ENCODE measurements at regions not wholly inside any gene's neighbourhood (a gene's known extent, or its start where the extent isn't known, plus 50 kb on each side); places are given as distances from the start of the nearest gene placed in this dataset.

GRCh38 chr3:13194285-13195209 lies 121.3 kb upstream of the IQSEC1 start:
- Histone ChIP-seq H3K36me3 (ENCODE audit: control insufficient read depth, insufficient read depth, low read length) (no peaks in the 10 kb centered on the region), H3K4me1 (ENCODE audit: control insufficient read depth, insufficient read depth, low read length, poor library complexity, severe bottlenecking) (peaks cover 8% of the 10 kb centered on the region), H3K4me3 (ENCODE audit: insufficient read depth, low read depth, low read length, poor library complexity, severe bottlenecking) (no peak overlapping the region), H3K27me3 (replicated peaks; ENCODE audit: control insufficient read depth, insufficient read depth, low read length, poor library complexity, severe bottlenecking) (no peaks in the 10 kb centered on the region), H3K27ac (ENCODE audit: insufficient read depth, low read length, poor library complexity, severe bottlenecking) (no peak overlapping the region), H3K9me3 (ENCODE audit: control insufficient read depth, low read length) (no peaks in the 10 kb centered on the region)
- no peak for DNase-seq

- H3K4me3 ChIP-seq (ENCODE audit: insufficient read depth, low read depth, low read length, poor library complexity, severe bottlenecking), result no peak overlapping the region
- no peaks in the 10 kb centered on the region for H3K27me3 ChIP-seq (replicated peaks; ENCODE audit: control insufficient read depth, insufficient read depth, low read length, poor library complexity, severe bottlenecking)
- H3K27ac ChIP-seq (ENCODE audit: insufficient read depth, low read length, poor library complexity, severe bottlenecking), result no peak overlapping the region
- H3K36me3 ChIP-seq (ENCODE audit: control insufficient read depth, insufficient read depth, low read length), result no peaks in the 10 kb centered on the region
- H3K4me1 ChIP-seq (ENCODE audit: control insufficient read depth, insufficient read depth, low read length, poor library complexity, severe bottlenecking), result peaks cover 13% of the 10 kb centered on the region
- DNase-seq, result no peak
- no peaks in the 10 kb centered on the region for H3K9me3 ChIP-seq (ENCODE audit: control insufficient read depth, low read length)
These were observed 120.4 kb upstream of the IQSEC1 start for GRCh38 chr3:13193320-13194284.

GRCh38 chr3:13192471-13193213 lies 119.4 kb upstream of the IQSEC1 start:
- H3K27me3 ChIP-seq (replicated peaks; ENCODE audit: control insufficient read depth, insufficient read depth, low read length, poor library complexity, severe bottlenecking), result no peaks in the 10 kb centered on the region
- no peak overlapping the region for H3K4me3 ChIP-seq (ENCODE audit: insufficient read depth, low read depth, low read length, poor library complexity, severe bottlenecking)
- DNase-seq, result no peak

GRCh38 chr3:13191016-13191415 lies 117.8 kb upstream of the IQSEC1 start:
- Histone ChIP-seq H3K4me1 (ENCODE audit: control insufficient read depth, insufficient read depth, low read length, poor library complexity, severe bottlenecking) (peaks cover 12% of the 10 kb centered on the region), H3K4me3 (ENCODE audit: insufficient read depth, low read depth, low read length, poor library complexity, severe bottlenecking) (no peak overlapping the region), H3K27ac (ENCODE audit: insufficient read depth, low read length, poor library complexity, severe bottlenecking) (no peak overlapping the region), H3K9me3 (ENCODE audit: control insufficient read depth, low read length) (no peaks in the 10 kb centered on the region), H3K27me3 (replicated peaks; ENCODE audit: control insufficient read depth, insufficient read depth, low read length, poor library complexity, severe bottlenecking) (no peaks in the 10 kb centered on the region), H3K36me3 (ENCODE audit: control insufficient read depth, insufficient read depth, low read length) (no peaks in the 10 kb centered on the region)
- no peak for DNase-seq

More at GRCh38 chr3:13192471-13193213, 119.4 kb upstream of the IQSEC1 start:
- Histone ChIP-seq H3K9me3 (ENCODE audit: control insufficient read depth, low read length) (no peaks in the 10 kb centered on the region), H3K4me1 (ENCODE audit: control insufficient read depth, insufficient read depth, low read length, poor library complexity, severe bottlenecking) (peaks cover 13% of the 10 kb centered on the region), H3K36me3 (ENCODE audit: control insufficient read depth, insufficient read depth, low read length) (no peaks in the 10 kb centered on the region), H3K27ac (ENCODE audit: insufficient read depth, low read length, poor library complexity, severe bottlenecking) (no peak overlapping the region)

- Histone ChIP-seq H3K36me3 (ENCODE audit: control insufficient read depth, insufficient read depth, low read length) (no peaks in the 10 kb centered on the region), H3K27me3 (replicated peaks; ENCODE audit: control insufficient read depth, insufficient read depth, low read length, poor library complexity, severe bottlenecking) (no peaks in the 10 kb centered on the region), H3K27ac (ENCODE audit: insufficient read depth, low read length, poor library complexity, severe bottlenecking) (no peak overlapping the region), H3K4me1 (ENCODE audit: control insufficient read depth, insufficient read depth, low read length, poor library complexity, severe bottlenecking) (peaks cover 10% of the 10 kb centered on the region), H3K4me3 (ENCODE audit: insufficient read depth, low read depth, low read length, poor library complexity, severe bottlenecking) (no peak overlapping the region), H3K9me3 (ENCODE audit: control insufficient read depth, low read length) (no peaks in the 10 kb centered on the region)
- DNase-seq, result no peak
These were observed 117.1 kb upstream of the IQSEC1 start for GRCh38 chr3:13190378-13190765.

GRCh38 chr3:13189639-13190377 lies 116.6 kb upstream of the IQSEC1 start:
- no peaks in the 10 kb centered on the region for H3K36me3 ChIP-seq (ENCODE audit: control insufficient read depth, insufficient read depth, low read length)
- no peaks in the 10 kb centered on the region for H3K27me3 ChIP-seq (replicated peaks; ENCODE audit: control insufficient read depth, insufficient read depth, low read length, poor library complexity, severe bottlenecking)
- peaks cover 10% of the 10 kb centered on the region for H3K4me1 ChIP-seq (ENCODE audit: control insufficient read depth, insufficient read depth, low read length, poor library complexity, severe bottlenecking)
- no peak overlapping the region for H3K4me3 ChIP-seq (ENCODE audit: insufficient read depth, low read depth, low read length, poor library complexity, severe bottlenecking)
- DNase-seq, result peak in 1 of 3 donors; percentile 18
- H3K9me3 ChIP-seq (ENCODE audit: control insufficient read depth, low read length), result no peaks in the 10 kb centered on the region
- no peak overlapping the region for H3K27ac ChIP-seq (ENCODE audit: insufficient read depth, low read length, poor library complexity, severe bottlenecking)

- H3K27ac ChIP-seq (ENCODE audit: insufficient read depth, low read length, poor library complexity, severe bottlenecking), result peak overlapping the region; percentile 5
- no peaks in the 10 kb centered on the region for H3K9me3 ChIP-seq (ENCODE audit: control insufficient read depth, low read length)
- no peaks in the 10 kb centered on the region for H3K27me3 ChIP-seq (replicated peaks; ENCODE audit: control insufficient read depth, insufficient read depth, low read length, poor library complexity, severe bottlenecking)
- H3K36me3 ChIP-seq (ENCODE audit: control insufficient read depth, insufficient read depth, low read length), result no peaks in the 10 kb centered on the region
- peaks cover 10% of the 10 kb centered on the region for H3K4me1 ChIP-seq (ENCODE audit: control insufficient read depth, insufficient read depth, low read length, poor library complexity, severe bottlenecking)
- no peak overlapping the region for H3K4me3 ChIP-seq (ENCODE audit: insufficient read depth, low read depth, low read length, poor library complexity, severe bottlenecking)
- DNase-seq, result no peak
These were observed 115.7 kb upstream of the IQSEC1 start for GRCh38 chr3:13188975-13189374.

GRCh38 chr3:13188181-13188779 lies 115.1 kb upstream of the IQSEC1 start:
- H3K4me1 ChIP-seq (ENCODE audit: control insufficient read depth, insufficient read depth, low read length, poor library complexity, severe bottlenecking), result peaks cover 10% of the 10 kb centered on the region
- H3K9me3 ChIP-seq (ENCODE audit: control insufficient read depth, low read length), result no peaks in the 10 kb centered on the region
- H3K36me3 ChIP-seq (ENCODE audit: control insufficient read depth, insufficient read depth, low read length), result no peaks in the 10 kb centered on the region
- no peak overlapping the region for H3K4me3 ChIP-seq (ENCODE audit: insufficient read depth, low read depth, low read length, poor library complexity, severe bottlenecking)
- DNase-seq, result no peak
- no peaks in the 10 kb centered on the region for H3K27me3 ChIP-seq (replicated peaks; ENCODE audit: control insufficient read depth, insufficient read depth, low read length, poor library complexity, severe bottlenecking)
- H3K27ac ChIP-seq (ENCODE audit: insufficient read depth, low read length, poor library complexity, severe bottlenecking), result no peak overlapping the region

GRCh38 chr3:13187593-13187992 lies 114.4 kb upstream of the IQSEC1 start:
- no peaks in the 10 kb centered on the region for H3K9me3 ChIP-seq (ENCODE audit: control insufficient read depth, low read length)
- no peaks in the 10 kb centered on the region for H3K36me3 ChIP-seq (ENCODE audit: control insufficient read depth, insufficient read depth, low read length)
- no peak for DNase-seq
- no peak overlapping the region for H3K27ac ChIP-seq (ENCODE audit: insufficient read depth, low read length, poor library complexity, severe bottlenecking)
- H3K4me3 ChIP-seq (ENCODE audit: insufficient read depth, low read depth, low read length, poor library complexity, severe bottlenecking), result no peak overlapping the region
- H3K4me1 ChIP-seq (ENCODE audit: control insufficient read depth, insufficient read depth, low read length, poor library complexity, severe bottlenecking), result peaks cover 10% of the 10 kb centered on the region
- H3K27me3 ChIP-seq (replicated peaks; ENCODE audit: control insufficient read depth, insufficient read depth, low read length, poor library complexity, severe bottlenecking), result no peaks in the 10 kb centered on the region
